ENCODE measurements at regions not wholly inside any gene's neighbourhood (a gene's known extent, or its start where the extent isn't known, plus 50 kb on each side); places are given as distances from the start of the nearest gene placed in this dataset.

DNA sequence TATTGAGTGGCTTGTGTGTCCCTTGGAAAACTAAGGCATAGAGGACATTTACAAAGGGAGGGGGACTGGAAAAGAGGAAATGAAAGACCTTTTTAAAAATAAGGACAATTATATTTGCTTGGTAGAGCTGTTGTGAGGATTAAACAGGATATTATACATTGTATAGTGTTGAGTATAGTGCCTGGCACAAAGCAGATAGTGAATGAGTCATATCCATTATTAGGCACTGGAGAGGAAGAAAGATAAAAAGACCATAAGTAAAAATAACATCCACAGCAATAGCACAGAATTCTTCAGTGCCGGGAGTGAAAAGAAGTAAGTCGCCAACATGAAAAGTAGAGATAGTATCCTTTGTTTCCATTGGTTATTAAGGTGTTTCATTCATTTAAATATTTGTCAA, 623.3 kb downstream of the PDCD6IP start:
- TF ChIP-seq CTCF (conservative IDR thresholded peaks at IDR 0.05; ENCODE audit: low read depth, low read length): no peak
- H3K4me3 ChIP-seq (ENCODE audit: low read depth, low read length): no peak overlapping the region
- DNase-seq (ENCODE audit: low read depth): no peak

DNA sequence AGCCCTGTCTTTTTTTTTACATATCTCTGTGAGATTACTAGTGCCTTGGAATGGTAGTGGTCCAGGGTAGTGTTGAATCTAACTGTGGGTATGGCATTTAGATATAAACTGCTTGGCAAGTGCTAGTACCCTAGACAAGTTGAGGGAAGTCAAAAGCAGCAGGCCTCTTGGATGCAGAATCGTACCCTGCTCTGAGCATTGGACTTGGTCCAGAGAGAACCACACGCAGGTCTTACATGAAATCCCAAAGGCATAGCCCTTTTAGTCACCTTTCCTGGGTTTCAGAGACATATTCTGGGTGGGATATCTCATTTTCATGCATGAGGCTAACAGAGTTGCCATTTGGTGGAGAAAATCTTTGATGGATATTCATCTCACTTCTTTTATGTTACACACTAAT, 641.4 kb downstream of the PDCD6IP start:
- no peak for DNase-seq (ENCODE audit: low read depth)
- no peak for TF ChIP-seq CTCF (conservative IDR thresholded peaks at IDR 0.05; ENCODE audit: low read depth, low read length)

GRCh38 chr3:34444137-34444536, 645.7 kb downstream of the PDCD6IP start:
- no peak overlapping the region for H3K4me3 ChIP-seq (ENCODE audit: low read depth, low read length)
- no peak for DNase-seq (ENCODE audit: low read depth)
- no peak for TF ChIP-seq CTCF (conservative IDR thresholded peaks at IDR 0.05; ENCODE audit: low read depth, low read length)

More for the DNA sequence above, 641.4 kb downstream of the PDCD6IP start:
- no peak overlapping the region for H3K4me3 ChIP-seq (ENCODE audit: low read depth, low read length)

DNA sequence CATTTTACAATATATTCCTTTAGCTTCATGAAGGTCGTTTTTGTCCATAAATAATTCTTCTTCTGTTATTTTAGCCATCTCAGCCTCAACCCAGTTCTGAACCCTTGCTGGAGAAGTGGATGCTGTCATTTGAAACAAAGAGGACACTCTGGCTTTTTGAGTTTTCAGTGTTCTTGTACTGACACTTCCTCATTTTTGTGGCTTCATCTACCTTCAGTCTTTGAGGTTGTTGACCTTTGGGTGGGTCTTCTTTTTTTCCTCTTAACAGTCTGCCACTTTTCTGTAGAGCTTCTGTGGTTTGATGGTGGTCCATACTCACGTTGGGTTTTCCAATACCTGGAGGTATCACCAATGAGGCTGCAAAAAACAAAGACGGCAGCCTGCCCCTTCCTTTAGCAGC, 650.9 kb downstream of the PDCD6IP start:
- DNase-seq (ENCODE audit: low read depth): no peak
- no peak for TF ChIP-seq CTCF (conservative IDR thresholded peaks at IDR 0.05; ENCODE audit: low read depth, low read length)
- no peak overlapping the region for H3K4me3 ChIP-seq (ENCODE audit: low read depth, low read length)

- H3K4me3 ChIP-seq (ENCODE audit: low read depth, low read length): no peak overlapping the region
- no peak for TF ChIP-seq CTCF (conservative IDR thresholded peaks at IDR 0.05; ENCODE audit: low read depth, low read length)
- DNase-seq (ENCODE audit: low read depth): no peak
Measured at GRCh38 chr3:34463414-34463813, 665.0 kb downstream of the PDCD6IP start.

DNA sequence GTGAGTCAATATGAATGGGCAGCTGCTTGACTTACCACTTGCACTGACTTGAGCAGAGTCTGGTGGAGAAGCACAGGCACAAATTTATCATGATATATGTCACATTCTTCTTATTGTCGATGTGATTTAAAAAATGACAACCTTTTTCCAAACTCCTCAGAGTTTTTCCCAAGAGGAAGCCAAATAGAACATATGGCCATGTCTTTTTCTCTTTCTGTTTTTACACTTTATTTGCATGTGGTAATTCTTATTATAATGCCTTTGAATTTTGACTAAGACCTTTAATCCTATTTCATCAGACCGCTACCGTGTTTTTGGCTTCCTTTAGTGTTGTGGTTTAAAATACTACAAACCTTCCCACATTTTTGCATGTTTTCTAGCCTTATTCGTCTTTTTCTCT, 666.2 kb downstream of the PDCD6IP start:
- no peak for TF ChIP-seq CTCF (conservative IDR thresholded peaks at IDR 0.05; ENCODE audit: low read depth, low read length)
- H3K4me3 ChIP-seq (ENCODE audit: low read depth, low read length): no peak overlapping the region
- no peak for DNase-seq (ENCODE audit: low read depth)

DNA sequence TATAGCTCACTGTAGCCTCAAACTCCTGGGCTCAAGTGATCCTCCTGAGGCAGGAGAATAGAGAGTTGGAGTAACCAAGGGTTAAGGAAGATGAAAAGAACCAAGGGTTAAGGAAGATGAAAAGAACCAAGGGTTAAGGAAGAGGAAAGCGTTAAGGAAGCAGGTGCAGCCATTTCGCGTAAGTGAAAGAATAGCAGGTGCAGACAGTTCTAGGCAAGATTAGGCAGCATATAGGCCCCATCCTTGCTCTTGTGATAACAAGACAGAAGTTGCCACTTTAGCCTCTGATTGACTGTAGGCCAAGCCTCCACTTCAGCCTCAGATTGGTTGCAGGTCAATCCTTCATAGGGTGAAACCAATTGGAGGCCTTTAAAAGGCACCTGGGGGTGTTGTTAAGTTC, 677.4 kb downstream of the PDCD6IP start:
- no peak overlapping the region for H3K4me3 ChIP-seq (ENCODE audit: low read depth, low read length)
- TF ChIP-seq CTCF (conservative IDR thresholded peaks at IDR 0.05; ENCODE audit: low read depth, low read length): no peak
- DNase-seq (ENCODE audit: low read depth): no peak

Data from choroid plexus epithelial cell (primary cell).